GM10248 (cell line): ENCODE measurements at regions not wholly inside any gene's neighbourhood (a gene's known extent, or its start where the extent isn't known, plus 50 kb on each side); places are given as distances from the start of the nearest gene placed in this dataset.

Experiments
- CTCF ChIA-PET: fragments of 300-600 bp; sonication (Branson Sonifier 250); formaldehyde crosslinking; extraction: SDS; loops from one replicate; lab custom pipeline; 2021; ENCODE audit warnings: antibody characterized with exemption; lab: Yijun Ruan, JAX
- POLR2A ChIA-PET: fragments of 350-650 bp; sonication (Branson Sonifier 250); formaldehyde crosslinking; extraction: SDS; loops from one replicate; lab custom pipeline; 2020; ENCODE audit warnings: antibody characterized with exemption; lab: Yijun Ruan, JAX
- DNase-seq: peaks from one replicate; pipeline ENCODE4 v3.0.0; 2012; ENCODE audit errors: extremely low spot score
- TF ChIP-seq, protein P1 (sequence below): IDR thresholded peaks from 2 replicates; pipeline ENCODE4 v1.5.1; 2012; ENCODE audit warnings: mild to moderate bottlenecking, low read depth; ENCODE audit errors: extremely low read depth, missing control alignments, control extremely low read depth

DNA sequence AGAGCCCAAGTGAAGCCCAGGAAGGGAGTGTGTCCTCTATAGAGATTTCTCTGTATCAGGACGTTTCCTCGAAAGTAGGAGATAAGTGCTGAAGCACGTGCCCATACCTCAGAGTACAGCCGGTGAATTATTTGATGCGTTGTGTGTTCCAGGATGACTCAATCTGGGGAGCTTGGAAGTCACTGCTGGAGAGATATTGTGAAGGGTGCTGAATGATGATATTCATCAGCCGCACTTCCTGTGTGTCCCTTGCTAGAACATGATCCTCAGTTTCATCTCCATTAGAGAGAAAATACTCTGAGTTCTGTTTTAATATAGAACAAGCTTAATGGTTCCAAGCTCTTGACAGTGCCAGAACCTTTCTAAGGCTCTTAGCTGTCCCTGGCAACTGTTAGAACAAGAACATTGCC is 402.3 kb upstream of the ADAMTSL1 start:
- ChIA-PET POLR2A (no interaction called here), CTCF (no interaction called here)
- no peak for DNase-seq
- TF ChIP-seq, protein P1, sequence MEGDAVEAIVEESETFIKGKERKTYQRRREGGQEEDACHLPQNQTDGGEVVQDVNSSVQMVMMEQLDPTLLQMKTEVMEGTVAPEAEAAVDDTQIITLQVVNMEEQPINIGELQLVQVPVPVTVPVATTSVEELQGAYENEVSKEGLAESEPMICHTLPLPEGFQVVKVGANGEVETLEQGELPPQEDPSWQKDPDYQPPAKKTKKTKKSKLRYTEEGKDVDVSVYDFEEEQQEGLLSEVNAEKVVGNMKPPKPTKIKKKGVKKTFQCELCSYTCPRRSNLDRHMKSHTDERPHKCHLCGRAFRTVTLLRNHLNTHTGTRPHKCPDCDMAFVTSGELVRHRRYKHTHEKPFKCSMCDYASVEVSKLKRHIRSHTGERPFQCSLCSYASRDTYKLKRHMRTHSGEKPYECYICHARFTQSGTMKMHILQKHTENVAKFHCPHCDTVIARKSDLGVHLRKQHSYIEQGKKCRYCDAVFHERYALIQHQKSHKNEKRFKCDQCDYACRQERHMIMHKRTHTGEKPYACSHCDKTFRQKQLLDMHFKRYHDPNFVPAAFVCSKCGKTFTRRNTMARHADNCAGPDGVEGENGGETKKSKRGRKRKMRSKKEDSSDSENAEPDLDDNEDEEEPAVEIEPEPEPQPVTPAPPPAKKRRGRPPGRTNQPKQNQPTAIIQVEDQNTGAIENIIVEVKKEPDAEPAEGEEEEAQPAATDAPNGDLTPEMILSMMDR, result no peak

DNA sequence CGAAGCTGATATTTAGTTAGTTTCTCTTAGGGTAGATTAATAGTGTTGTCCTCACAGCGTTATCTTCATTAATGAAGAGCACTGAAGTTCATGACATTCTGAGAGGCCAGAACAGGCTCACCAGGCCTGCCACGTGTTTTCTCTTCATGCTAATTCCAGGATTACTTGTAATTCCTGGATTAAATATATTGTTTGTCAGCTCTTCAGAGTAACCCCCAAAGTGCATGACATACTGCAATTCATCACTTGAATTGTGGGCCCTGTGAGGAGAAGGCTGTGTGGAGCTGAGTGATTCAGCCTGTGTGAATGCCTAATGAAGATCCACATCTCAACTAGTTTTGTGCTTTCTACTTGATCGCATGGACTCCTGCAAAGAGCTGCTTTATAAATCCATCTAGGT is 401.0 kb upstream of the ADAMTSL1 start:
- ChIA-PET POLR2A (no interaction called here), CTCF (interaction anchor here (0.8 to 1.2 kb wide), 3 partner anchors 9 to 140 kb away, joined by 3 read pairs; no protein-coding TSS in a partner anchor)
- DNase-seq, result no peak

DNA sequence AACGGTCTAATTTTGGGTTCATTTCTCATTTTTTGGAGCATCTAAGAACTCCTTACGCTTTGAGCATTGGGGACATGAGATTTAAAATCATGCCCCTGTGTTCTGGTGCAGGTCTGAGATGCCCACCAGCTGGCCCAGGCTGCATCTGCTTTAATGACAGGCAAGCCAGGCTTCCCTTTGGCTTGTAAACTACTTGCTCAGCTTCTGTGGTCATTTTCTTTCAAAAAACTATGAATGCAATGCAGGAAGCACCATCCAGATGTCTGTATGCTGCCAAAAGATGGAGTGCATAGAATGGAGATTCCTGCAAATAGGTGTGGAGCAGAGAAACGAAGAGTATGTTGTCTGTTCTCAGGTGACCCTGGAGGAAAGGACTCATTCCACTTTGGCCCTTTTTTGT is 399.9 kb upstream of the ADAMTSL1 start:
- TF ChIP-seq, protein P1, result no peak
- ChIA-PET CTCF (interaction anchor here (1.2 kb wide), 1 partner anchor 10 kb away, joined by 3 read pairs; no protein-coding TSS in a partner anchor), POLR2A (no interaction called here)
- no peak for DNase-seq

More for the DNA sequence above, 401.0 kb upstream of the ADAMTSL1 start:
- TF ChIP-seq, protein P1, result no peak

DNA sequence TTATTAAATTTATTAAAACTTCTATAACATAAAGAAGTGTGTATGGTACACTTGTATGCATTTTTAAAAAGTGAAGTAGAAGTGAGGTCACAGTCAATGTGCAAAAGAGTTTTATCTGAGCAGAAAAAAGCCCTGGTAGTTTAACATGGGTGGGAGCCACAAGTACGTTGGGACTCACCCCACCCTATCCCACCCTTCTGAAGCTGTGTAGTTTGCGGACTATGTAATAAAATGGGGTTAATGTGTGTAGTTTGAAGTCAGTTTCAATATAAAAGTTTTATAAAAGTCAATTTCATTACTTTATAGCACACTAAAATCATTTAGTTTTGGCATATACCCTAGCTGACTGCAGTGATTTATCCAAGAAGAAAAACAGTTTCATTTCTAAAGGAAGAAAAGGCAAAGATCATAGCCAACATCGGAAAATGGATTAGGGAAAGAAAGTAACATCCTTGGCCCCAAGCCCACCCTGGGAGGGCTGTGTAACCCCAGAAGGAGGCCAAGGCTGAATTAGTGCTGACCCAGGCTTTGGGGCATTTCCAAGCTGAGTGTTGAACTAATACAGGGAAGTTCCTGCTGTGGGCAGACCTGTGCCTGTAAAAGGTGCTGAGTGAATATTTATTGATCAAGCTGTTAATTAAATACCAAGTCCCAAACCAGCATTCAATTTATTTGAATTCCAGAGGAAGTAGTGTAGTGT is 398.6 kb upstream of the ADAMTSL1 start:
- DNase-seq, result no peak
- ChIA-PET CTCF (no interaction called here), POLR2A (no interaction called here)
- TF ChIP-seq, protein P1, result no peak

DNA sequence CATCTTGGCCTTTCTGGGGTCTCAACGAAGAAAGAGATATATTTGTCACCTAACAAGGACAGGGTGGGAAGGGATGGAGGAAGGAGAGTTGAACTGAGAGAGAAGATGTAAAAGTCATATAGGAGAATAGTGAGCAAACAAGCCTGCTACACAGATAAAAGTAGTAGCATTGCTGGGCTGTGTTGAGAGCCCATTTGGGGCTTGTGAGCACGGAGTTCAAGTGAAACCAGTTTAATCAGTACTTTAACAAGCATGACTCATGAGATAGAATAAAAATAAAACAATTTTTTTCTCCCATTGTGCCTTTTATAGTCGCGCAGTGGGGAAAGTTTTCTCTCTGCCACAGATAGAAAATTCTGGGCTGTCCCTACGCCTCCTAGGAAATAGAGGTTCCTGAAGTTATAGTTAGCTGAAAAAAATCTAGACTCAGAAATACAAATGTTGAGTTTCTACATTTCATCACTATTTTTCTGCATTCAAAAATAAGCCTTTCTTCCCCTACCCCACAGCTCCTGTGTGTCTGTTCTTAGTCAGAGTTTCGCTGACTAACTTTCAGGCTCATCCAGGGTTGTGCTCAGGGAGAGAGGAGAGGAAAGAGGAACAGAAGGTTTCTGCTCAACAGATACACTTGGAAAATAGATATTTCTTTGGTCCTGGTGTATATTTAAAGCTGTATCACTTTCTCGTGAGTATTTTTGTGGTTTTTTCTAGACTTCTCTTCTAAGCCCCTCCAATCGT is 395.8 kb upstream of the ADAMTSL1 start:
- ChIA-PET CTCF (interaction anchor here (1.8 kb wide), 1 partner anchor 11 kb away, joined by 4 read pairs; no protein-coding TSS in a partner anchor), POLR2A (no interaction called here)
- TF ChIP-seq, protein P1, result no peak
- DNase-seq, result no peak

DNA sequence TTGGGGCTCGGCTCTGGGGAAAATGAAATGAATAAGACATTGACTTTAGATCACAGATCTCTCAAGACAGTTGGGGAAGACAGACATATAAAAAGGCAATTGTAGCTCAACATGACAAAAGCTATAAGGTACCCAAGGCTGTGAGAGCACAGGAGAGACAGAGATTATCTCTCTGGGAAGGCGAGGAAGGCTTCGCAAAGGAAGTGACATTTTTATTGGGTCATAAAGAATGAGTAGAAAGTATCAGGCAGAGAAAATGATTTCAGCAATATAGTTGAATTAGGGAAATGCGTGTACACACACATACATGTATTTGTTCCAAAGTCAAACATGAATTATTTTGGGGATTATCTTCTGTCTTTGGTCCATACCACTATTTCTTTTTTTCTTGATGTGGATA is 381.8 kb upstream of the ADAMTSL1 start:
- CTCF ChIA-PET, result interaction anchor here (1.4 to 1.6 kb wide), 3 partner anchors 8 to 22 kb away, joined by 3 to 4 read pairs (median 4); no protein-coding TSS in a partner anchor
- DNase-seq, result no peak
- POLR2A ChIA-PET, result no interaction called here
- TF ChIP-seq, protein P1, result no peak
